Transverse colon (tissue), 3 donors: ENCODE measurements at regions not wholly inside any gene's neighbourhood (a gene's known extent, or its start where the extent isn't known, plus 50 kb on each side); places are given as distances from the start of the nearest gene placed in this dataset.

Experiments
- CTCF ChIP-seq, 5 experiments: fragments of 200-600 bp in 3 of 5; fragments of 450-650 bp in 2 of 5; sonication (generic) in 3 of 5; IDR thresholded peaks; 1 replicate in 2 of 5; 2 replicates in 3 of 5; pipeline ENCODE4 v1.5.1; 2016 to 2017; ENCODE audit warnings: antibody characterized with exemption in 5 of 5, inconsistent platforms in 3 of 5, mild to moderate bottlenecking in 2 of 5, moderate library complexity in 1 of 5
- POLR2A ChIP-seq: fragments of 450-650 bp; IDR thresholded peaks from one replicate; pipeline ENCODE4 v1.6.1; 2016; ENCODE audit warnings: antibody characterized with exemption, mild to moderate bottlenecking, moderate library complexity

GRCh38 chr4:184267673-184268583, 50.3 kb upstream of the ENPP6 start:
- TF ChIP-seq POLR2A (no peak), CTCF (IDR thresholded peaks at IDR 0.05) (no peak)
